ENCODE measurements at regions not wholly inside any gene's neighbourhood (a gene's known extent, or its start where the extent isn't known, plus 50 kb on each side); places are given as distances from the start of the nearest gene placed in this dataset.

- H4K20me1 ChIP-seq (ENCODE audit: control insufficient read depth, insufficient read depth, low read depth, low read length) = no peaks in the 10 kb centered on the region
- H3K4me3 ChIP-seq (ENCODE audit: low read length) = no peak overlapping the region
- H3K27ac ChIP-seq (ENCODE audit: low read depth, low read length) = no peak overlapping the region
- no peaks in the 10 kb centered on the region for H3K27me3 ChIP-seq (ENCODE audit: control insufficient read depth, low read length)
- no peaks in the 10 kb centered on the region for H3K9me2 ChIP-seq (replicated peaks; ENCODE audit: control insufficient read depth, low read length)
- H3K4me2 ChIP-seq (ENCODE audit: low read length) = no peak overlapping the region
- no peaks in the 10 kb centered on the region for H3K9me3 ChIP-seq (ENCODE audit: control insufficient read depth, insufficient read depth, low read length)
- H3F3A ChIP-seq (ENCODE audit: control insufficient read depth, insufficient read depth) = no peaks in the 10 kb centered on the region
- no peaks in the 10 kb centered on the region for H3K79me2 ChIP-seq (ENCODE audit: control insufficient read depth, low read length)
- H3K4me1 ChIP-seq (ENCODE audit: control insufficient read depth, low read length) = no peaks in the 10 kb centered on the region
- TF ChIP-seq, protein P1, sequence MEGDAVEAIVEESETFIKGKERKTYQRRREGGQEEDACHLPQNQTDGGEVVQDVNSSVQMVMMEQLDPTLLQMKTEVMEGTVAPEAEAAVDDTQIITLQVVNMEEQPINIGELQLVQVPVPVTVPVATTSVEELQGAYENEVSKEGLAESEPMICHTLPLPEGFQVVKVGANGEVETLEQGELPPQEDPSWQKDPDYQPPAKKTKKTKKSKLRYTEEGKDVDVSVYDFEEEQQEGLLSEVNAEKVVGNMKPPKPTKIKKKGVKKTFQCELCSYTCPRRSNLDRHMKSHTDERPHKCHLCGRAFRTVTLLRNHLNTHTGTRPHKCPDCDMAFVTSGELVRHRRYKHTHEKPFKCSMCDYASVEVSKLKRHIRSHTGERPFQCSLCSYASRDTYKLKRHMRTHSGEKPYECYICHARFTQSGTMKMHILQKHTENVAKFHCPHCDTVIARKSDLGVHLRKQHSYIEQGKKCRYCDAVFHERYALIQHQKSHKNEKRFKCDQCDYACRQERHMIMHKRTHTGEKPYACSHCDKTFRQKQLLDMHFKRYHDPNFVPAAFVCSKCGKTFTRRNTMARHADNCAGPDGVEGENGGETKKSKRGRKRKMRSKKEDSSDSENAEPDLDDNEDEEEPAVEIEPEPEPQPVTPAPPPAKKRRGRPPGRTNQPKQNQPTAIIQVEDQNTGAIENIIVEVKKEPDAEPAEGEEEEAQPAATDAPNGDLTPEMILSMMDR (IDR thresholded peaks at IDR 0.05; ENCODE audit: low read depth, low read length, poor library complexity, severe bottlenecking) = no peak
- no peak for TF ChIP-seq EZH2phosphoT487 (IDR thresholded peaks at IDR 0.05; ENCODE audit: borderline replicate concordance, low read length)
- no peaks in the 10 kb centered on the region for H3K36me3 ChIP-seq (ENCODE audit: control insufficient read depth, low read length)
Observed at GRCh38 chr2:142665241-142665640, 212.2 kb upstream of the KYNU start.

- no peaks in the 10 kb centered on the region for H3K4me1 ChIP-seq (ENCODE audit: control insufficient read depth, low read length)
- no peak overlapping the region for H3K4me2 ChIP-seq (ENCODE audit: low read length)
- no peak overlapping the region for H3K27ac ChIP-seq (ENCODE audit: low read depth, low read length)
- H3K27me3 ChIP-seq (ENCODE audit: control insufficient read depth, low read length) = no peaks in the 10 kb centered on the region
- no peaks in the 10 kb centered on the region for H4K20me1 ChIP-seq (ENCODE audit: control insufficient read depth, insufficient read depth, low read depth, low read length)
- H3K36me3 ChIP-seq (ENCODE audit: control insufficient read depth, low read length) = no peaks in the 10 kb centered on the region
- TF ChIP-seq, protein P1 (IDR thresholded peaks at IDR 0.05; ENCODE audit: low read depth, low read length, poor library complexity, severe bottlenecking) = no peak
- no peak for TF ChIP-seq EZH2phosphoT487 (IDR thresholded peaks at IDR 0.05; ENCODE audit: borderline replicate concordance, low read length)
- H3K4me3 ChIP-seq (ENCODE audit: low read length) = no peak overlapping the region
- no peaks in the 10 kb centered on the region for H3K79me2 ChIP-seq (ENCODE audit: control insufficient read depth, low read length)
- H3K9me3 ChIP-seq (ENCODE audit: control insufficient read depth, insufficient read depth, low read length) = no peaks in the 10 kb centered on the region
- H3F3A ChIP-seq (ENCODE audit: control insufficient read depth, insufficient read depth) = no peaks in the 10 kb centered on the region
- H3K9me2 ChIP-seq (replicated peaks; ENCODE audit: control insufficient read depth, low read length) = no peaks in the 10 kb centered on the region
Observed at GRCh38 chr2:142650601-142651000, 226.9 kb upstream of the KYNU start.

- Histone ChIP-seq H3K27me3 (ENCODE audit: control insufficient read depth, low read length) (no peaks in the 10 kb centered on the region), H4K20me1 (ENCODE audit: control insufficient read depth, insufficient read depth, low read depth, low read length) (no peaks in the 10 kb centered on the region), H3K36me3 (ENCODE audit: control insufficient read depth, low read length) (no peaks in the 10 kb centered on the region), H3K4me1 (ENCODE audit: control insufficient read depth, low read length) (no peaks in the 10 kb centered on the region), H3F3A (ENCODE audit: control insufficient read depth, insufficient read depth) (no peaks in the 10 kb centered on the region), H3K27ac (ENCODE audit: low read depth, low read length) (no peak overlapping the region), H3K4me3 (ENCODE audit: low read length) (no peak overlapping the region), H3K79me2 (ENCODE audit: control insufficient read depth, low read length) (no peaks in the 10 kb centered on the region), H3K9me3 (ENCODE audit: control insufficient read depth, insufficient read depth, low read length) (no peaks in the 10 kb centered on the region), H3K4me2 (ENCODE audit: low read length) (no peak overlapping the region), H3K9me2 (replicated peaks; ENCODE audit: control insufficient read depth, low read length) (no peaks in the 10 kb centered on the region)
- no peak for TF ChIP-seq EZH2phosphoT487 (IDR thresholded peaks at IDR 0.05; ENCODE audit: borderline replicate concordance, low read length)
- TF ChIP-seq, protein P1 (IDR thresholded peaks at IDR 0.05; ENCODE audit: low read depth, low read length, poor library complexity, severe bottlenecking) = no peak
Observed at GRCh38 chr2:142649581-142649980, 227.9 kb upstream of the KYNU start.

DNA sequence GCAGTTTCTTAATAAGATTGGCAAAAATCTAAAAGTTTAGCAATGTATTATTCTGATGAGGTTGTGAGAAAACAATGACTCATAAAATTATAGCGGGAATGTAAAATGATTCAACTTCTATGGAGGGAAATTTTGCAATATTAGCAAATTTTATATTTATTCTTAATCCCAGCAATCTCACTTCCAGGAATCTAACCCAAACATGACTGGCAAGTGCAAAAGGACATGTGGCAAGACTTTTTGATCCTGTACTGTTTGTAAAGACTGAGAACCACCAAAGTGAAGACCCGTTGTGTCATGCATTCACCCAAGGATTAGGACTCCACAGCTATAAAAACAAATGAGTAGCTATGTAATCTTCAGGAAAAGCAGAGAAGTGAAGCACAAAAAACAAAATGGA, 234.8 kb upstream of the KYNU start:
- Histone ChIP-seq H3K4me2 (ENCODE audit: low read length) (no peak overlapping the region), H3K9me3 (ENCODE audit: control insufficient read depth, insufficient read depth, low read length) (no peaks in the 10 kb centered on the region), H3K79me2 (ENCODE audit: control insufficient read depth, low read length) (no peaks in the 10 kb centered on the region), H3K4me1 (ENCODE audit: control insufficient read depth, low read length) (no peaks in the 10 kb centered on the region), H3K4me3 (ENCODE audit: low read length) (no peak overlapping the region), H3K36me3 (ENCODE audit: control insufficient read depth, low read length) (no peaks in the 10 kb centered on the region), H3K9me2 (replicated peaks; ENCODE audit: control insufficient read depth, low read length) (no peaks in the 10 kb centered on the region), H3K27me3 (ENCODE audit: control insufficient read depth, low read length) (no peaks in the 10 kb centered on the region), H4K20me1 (ENCODE audit: control insufficient read depth, insufficient read depth, low read depth, low read length) (no peaks in the 10 kb centered on the region), H3K27ac (ENCODE audit: low read depth, low read length) (no peak overlapping the region), H3F3A (ENCODE audit: control insufficient read depth, insufficient read depth) (no peaks in the 10 kb centered on the region)
- TF ChIP-seq EZH2phosphoT487 (IDR thresholded peaks at IDR 0.05; ENCODE audit: borderline replicate concordance, low read length) = no peak
- TF ChIP-seq, protein P1 (IDR thresholded peaks at IDR 0.05; ENCODE audit: low read depth, low read length, poor library complexity, severe bottlenecking) = no peak

Measured in DOHH2 (cell line).